ENCODE measurements at regions not wholly inside any gene's neighbourhood (a gene's known extent, or its start where the extent isn't known, plus 50 kb on each side); places are given as distances from the start of the nearest gene placed in this dataset.

DNA sequence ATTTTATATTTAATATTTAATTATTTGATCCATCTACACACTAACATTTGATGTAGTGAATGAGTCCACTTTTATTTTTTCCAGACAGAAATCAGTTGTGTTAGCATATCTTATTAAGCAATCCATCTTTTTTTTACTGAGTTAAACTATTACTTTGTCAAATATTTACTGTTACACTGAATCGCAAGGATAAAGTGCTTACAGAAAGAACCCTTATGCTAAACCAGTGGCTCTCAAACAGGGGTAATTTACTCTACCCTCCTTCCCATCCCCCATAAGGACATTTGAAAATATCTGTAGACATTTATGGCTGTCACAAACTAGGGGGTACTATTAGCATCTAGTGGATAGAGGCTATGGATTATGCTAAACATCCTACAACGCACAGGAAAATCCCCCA, 508.2 kb downstream of the C12orf50 start:
- TF ChIP-seq ZNF274 (IDR thresholded peaks at IDR 0.05; ENCODE audit: low read depth, low read length) (no peak), SUZ12 (IDR thresholded peaks at IDR 0.05; ENCODE audit: extremely low read depth, insufficient read depth, insufficient read length) (no peak), YY1 (IDR thresholded peaks at IDR 0.05; ENCODE audit: insufficient read depth, insufficient read length) (no peak)
